RPMI8226 (cell line): ENCODE measurements at regions not wholly inside any gene's neighbourhood (a gene's known extent, or its start where the extent isn't known, plus 50 kb on each side); places are given as distances from the start of the nearest gene placed in this dataset.
"Not testable (repeated sequence)": the region's sequence is repeated elsewhere in the genome, so short reads cannot be mapped to it uniquely, and the experiment has no call there.

ENCODE experiments used
- DNase-seq: peaks from one replicate; pipeline ENCODE4 v3.0.0-alpha.2; 2015

DNA sequence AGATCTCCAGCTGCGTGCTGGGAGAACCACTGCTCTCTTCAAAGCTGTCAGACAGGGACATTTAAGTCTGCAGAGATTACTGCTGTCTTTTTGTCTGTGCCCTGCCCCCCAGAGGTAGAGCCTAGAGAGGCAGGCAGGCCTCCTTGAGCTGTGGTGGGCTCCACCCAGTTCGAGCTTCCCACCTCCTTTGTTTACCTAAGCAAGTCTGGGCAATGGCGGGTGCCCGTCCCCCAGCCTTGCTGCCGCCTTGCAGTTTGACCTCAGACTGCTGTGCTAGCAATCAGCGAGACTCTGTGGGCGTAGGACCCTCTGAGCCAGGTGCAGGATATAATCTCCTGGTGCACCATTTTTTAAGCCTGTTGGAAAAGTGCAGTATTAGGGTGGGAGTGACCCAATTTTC is 128.6 kb downstream of the ACTR3 start:
- not testable (repeated sequence) for DNase-seq

DNA sequence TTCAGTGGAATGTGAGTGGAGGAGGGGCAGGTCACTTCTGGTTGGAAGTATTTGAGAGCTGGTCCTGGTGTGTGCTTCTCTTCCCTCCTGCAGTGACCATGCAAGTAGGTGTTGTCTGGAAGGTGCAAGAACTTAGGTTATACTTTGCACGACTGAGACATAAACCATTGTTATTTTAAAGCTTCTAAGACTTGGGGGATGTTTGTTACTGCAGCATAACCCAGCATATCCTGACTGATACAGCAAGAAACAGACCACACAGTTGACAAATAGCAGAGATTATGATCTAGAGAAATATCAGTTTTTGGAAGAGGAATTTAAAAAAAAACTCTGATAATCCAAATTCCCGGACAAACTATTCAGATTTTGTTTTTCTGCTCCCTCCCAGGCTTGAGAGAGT is 130.8 kb downstream of the ACTR3 start:
- DNase-seq = no peak

- no peak for DNase-seq
Observed at GRCh38 chr2:114022360-114023085, 132.6 kb downstream of the ACTR3 start.

GRCh38 chr2:114024326-114024725 is 134.4 kb downstream of the ACTR3 start:
- DNase-seq = no peak

- no peak for DNase-seq
Observed at GRCh38 chr2:114025030-114025429, 135.1 kb downstream of the ACTR3 start.

DNA sequence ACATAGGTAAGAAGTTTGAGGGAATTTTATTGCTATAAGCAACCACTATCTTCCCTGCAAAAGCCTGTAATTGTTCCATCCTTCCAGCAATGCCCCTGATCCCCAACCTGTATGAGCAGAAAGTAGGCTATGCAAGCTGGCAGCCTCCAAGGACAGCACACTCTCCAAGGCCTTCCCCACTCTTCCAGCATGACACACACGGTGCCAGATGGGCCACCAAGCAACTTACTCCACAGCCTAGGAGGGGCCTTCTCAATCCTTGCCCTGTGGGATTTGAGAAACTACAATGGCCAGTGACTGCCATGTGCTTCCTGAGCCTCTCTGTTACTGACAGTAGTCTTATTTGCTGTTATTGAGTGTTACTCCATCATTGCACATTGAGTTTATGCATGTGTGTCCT is 137.5 kb downstream of the ACTR3 start:
- no peak for DNase-seq

- DNase-seq = no peak
Observed at GRCh38 chr2:114031605-114032505, 142.0 kb downstream of the ACTR3 start.

GRCh38 chr2:114032705-114033104 is 142.8 kb downstream of the ACTR3 start:
- no peak for DNase-seq

DNA sequence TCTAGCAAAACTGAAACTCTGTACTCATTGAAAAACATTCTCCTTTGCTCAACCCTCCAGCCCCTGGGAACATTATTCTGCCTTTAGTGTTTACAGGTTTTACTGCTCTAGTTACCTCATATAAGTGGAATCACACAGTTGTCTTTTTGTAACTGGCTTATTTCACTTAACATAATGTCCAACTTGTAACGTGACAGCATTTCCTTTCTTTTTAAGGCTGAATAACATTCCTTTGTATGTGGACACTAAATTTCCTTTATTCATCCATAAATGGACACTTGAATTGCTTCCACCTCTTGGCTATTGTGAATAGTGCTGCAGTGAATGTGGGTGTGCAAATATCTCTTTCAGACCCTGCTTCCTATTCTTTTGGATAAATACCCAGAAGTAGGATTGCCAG is 144.9 kb downstream of the ACTR3 start:
- DNase-seq = no peak

GRCh38 chr2:114038710-114039109 is 148.8 kb downstream of the ACTR3 start:
- DNase-seq = no peak

DNA sequence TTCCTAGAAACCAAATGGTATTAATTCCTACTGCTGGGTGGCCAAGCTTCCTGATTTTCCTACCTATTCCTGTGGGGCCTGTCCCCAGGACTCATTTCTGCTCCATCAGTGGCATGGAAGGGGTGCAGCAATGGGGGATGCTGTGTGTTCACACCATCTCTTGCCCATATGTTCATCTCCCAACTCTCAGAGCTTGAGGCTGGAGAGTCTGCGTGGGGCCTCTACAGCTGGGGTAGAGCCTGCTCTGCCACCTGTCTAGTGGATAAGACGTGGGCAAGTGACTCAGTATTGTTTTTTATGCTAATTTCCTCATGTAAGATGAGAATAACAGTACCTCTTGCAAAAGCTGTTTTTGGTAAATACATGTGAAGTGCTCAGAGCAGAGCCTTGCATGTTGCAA is 149.8 kb downstream of the ACTR3 start:
- no peak for DNase-seq

DNA sequence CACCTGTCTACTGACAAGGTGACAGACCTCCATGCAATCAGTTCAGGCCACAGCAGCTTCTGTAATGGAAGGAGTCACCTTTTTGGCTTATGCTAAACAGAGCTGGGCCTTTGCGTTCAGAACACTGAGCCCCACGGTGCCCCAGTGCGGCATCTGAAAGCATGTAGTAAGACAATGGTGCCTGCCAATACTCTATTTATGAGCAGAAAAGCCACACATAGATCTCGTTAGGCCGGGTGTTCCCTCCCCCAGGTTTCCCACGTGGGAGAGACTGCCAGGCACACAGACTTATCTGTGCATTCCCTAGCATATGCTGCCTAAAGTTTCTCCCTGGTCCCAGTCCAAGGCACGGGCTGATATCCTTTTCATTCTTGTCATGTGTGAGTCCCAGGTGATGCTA is 150.9 kb downstream of the ACTR3 start:
- DNase-seq = no peak

GRCh38 chr2:114044985-114045384 is 155.1 kb downstream of the ACTR3 start:
- no peak for DNase-seq

DNA sequence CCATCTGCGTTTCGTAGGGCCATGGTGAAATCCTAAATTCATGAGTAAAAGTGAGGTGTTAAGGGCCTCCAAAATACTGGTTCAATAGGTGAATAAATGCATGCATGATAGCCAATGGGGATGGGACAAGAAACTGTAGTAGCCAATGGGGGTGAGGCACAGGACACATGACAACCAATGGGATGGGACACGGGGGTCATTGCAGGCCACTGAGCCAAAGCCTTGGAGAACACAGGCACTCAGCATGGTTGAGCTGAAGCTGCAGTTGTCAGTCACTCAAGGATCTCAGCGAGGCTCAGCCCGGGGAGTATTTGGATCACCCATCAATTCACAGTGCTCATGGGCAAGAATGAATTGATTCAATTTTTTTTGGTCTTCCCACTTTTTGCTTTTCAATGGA is 156.5 kb downstream of the ACTR3 start:
- no peak for DNase-seq

- DNase-seq = no peak
Observed at GRCh38 chr2:114046866-114047435, 157.1 kb downstream of the ACTR3 start.

DNA sequence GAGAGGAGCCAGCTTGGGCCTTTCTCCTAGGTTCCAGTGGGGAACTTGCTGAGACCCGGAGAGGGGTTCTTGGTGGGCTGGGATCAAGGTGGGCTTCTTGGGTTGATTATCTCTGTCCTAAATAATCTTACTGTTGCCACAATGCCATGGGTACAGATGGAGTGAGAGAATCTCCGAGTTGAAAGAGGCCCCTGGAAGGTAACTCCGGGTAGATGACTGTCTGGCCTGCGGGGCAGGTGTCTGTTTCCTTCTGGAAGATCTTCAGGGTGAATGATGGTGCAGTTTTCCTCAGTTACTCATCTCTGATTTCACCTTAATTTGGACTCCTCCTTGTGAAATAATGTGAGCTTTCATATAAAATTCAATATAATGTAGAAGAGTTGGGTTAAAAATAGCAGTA is 159.4 kb downstream of the ACTR3 start:
- DNase-seq = no peak

DNA sequence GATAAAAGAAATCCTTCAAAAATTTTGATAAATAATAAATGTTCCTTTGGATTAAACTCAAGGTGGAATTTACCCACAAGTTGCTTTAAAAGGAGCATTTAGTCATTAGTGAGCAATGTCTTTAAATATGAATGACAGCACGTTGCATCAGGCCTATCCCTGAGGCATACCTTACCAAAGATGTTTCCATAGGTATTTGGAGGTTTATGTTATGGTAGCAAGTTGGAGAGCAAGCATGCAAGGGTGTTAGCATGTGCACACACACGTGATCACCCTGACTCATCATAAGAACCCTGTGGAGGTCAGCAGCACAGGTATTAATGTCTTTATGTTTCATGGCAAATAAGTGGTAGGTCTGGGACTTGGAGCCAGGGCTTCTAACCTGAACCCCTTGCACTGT is 159.9 kb downstream of the ACTR3 start:
- DNase-seq = no peak

DNA sequence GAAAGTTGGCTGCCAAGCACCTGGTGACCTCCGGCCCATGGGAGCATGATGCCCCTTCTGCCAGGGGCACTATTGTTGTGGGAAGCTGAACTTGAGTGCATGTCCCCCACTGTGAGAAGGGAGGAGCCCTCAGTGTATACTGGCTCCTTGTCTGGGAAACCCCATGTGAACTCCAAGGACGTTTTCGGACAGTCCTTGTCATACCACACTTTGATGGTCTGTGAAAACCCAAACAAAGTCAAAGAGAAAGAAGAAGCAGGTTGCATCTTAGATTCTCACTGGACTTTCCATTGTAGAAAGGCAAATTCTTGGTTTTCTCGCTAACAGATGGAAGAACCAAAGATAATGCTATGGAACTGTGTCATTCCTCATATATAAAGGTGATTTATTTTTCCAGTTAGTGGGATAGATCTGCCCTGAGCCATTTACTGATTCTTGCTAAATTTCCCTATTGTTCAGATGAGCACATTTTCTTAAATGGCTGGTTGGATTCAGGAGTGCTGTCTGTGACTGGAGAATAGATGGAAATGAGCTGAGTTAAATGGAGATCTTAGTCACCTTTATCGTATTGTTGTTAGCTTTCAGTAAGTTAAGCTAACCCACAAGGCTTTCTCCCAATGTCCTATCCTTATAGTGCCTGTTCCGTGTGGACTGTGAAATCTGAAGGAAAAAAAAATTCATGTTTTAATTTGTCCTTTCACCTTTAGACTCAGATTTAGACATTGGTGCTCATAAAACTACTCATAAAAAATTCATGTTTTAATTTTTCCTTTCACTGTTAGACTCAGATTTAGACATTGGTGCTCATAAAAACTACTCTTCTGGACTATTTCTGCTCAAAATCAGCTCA is 166.6 kb downstream of the ACTR3 start:
- DNase-seq = no peak

DNA sequence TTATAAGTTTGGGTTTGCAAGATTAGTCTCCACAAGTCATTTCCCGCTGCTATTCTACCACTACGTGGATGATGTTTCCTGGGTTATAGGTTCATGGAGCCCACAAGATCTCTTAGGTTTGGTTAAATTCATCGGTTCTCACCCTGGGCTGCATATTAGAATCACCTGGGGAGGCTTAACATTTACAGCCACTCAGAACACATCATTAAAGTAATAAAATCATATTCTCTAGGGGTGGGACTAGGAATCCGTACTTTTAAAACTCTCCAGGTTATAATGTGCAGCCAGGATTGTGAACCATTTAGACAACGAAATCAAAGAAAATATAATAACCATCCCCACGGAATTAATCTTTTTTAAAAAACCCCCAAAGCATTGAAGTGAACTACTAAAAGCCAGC is 167.7 kb downstream of the ACTR3 start:
- no peak for DNase-seq

DNA sequence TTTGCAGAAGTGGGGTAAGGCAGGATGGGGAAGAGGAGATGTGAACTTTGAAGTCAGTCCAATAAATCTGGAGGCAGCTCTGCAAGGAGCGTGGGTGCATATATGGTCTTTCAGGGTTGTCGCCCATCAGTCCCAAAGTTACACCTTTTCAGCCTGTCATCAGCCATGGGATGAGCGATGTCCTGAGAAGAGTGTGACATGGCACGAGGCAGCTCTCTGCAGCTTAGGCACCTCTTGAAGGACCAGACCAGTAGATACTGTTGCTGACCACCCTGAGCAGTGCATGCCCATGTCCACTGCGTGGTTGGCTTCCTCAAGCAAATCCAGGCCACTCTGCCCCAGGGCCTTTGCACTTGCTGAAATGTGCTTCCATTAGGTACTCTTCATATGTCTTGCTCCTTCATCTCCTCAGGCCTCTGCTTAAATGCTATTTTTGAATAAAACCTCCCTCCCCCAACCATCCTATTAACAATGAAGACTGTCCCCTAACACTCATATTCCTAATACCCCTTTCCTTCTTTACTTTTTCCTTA is 171.7 kb downstream of the ACTR3 start:
- DNase-seq = no peak

GRCh38 chr2:114063346-114063745 is 173.5 kb downstream of the ACTR3 start:
- DNase-seq = no peak

DNA sequence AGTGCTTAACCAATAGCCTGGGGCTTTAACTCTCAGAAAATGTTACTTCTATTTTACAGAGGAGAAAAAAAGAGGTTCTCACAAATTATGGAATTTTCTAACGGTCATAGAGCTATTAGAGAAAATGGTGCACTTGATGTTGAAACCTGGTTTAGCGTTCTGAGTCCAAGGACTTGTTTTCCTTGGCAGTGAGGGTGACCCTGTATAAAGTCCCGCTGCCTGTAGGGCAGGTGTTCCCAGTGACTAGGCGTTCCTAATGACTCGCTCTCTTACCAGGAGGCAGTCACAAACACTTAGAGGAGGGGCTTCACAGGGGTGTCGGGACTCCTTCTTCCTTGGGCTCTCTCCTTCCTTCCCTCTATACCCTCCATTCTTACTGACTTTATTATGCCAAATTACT is 175.8 kb downstream of the ACTR3 start:
- DNase-seq = no peak
